ENCODE measurements at regions not wholly inside any gene's neighbourhood (a gene's known extent, or its start where the extent isn't known, plus 50 kb on each side); places are given as distances from the start of the nearest gene placed in this dataset.

- DNase-seq: no peak
Observed at GRCh38 chr3:163927521-163927920, 1150.8 kb downstream of the SI start.

- no peak for DNase-seq
Observed at GRCh38 chr3:163924600-163924999, 1153.7 kb downstream of the SI start.

- DNase-seq: no peak
Observed at GRCh38 chr3:163919154-163919553, 1159.1 kb downstream of the SI start.

GRCh38 chr3:163916596-163917560 is 1161.4 kb downstream of the SI start:
- DNase-seq: peak; percentile 4

- no peak for DNase-seq
Observed at GRCh38 chr3:163915280-163915679, 1163.0 kb downstream of the SI start.

- DNase-seq: no peak
Observed at GRCh38 chr3:163914567-163914966, 1163.7 kb downstream of the SI start.

GRCh38 chr3:163891771-163892170 is 1186.5 kb downstream of the SI start:
- no peak for DNase-seq

- no peak for DNase-seq
Observed at GRCh38 chr3:163890661-163891060, 1187.6 kb downstream of the SI start.

- no peak for DNase-seq
Observed at GRCh38 chr3:163879172-163879571, 1199.1 kb downstream of the SI start.

GRCh38 chr3:163878396-163878795 is 1199.9 kb downstream of the SI start:
- DNase-seq: no peak

- DNase-seq: no peak
Observed at GRCh38 chr3:163877805-163878204, 1200.5 kb downstream of the SI start.

- no peak for DNase-seq
Observed at GRCh38 chr3:163863146-163863545, 1215.2 kb downstream of the SI start.

- DNase-seq: no peak
Observed at GRCh38 chr3:163852233-163852632, 1226.1 kb downstream of the SI start.

GRCh38 chr3:163838769-163839168 is 1239.5 kb downstream of the SI start:
- DNase-seq: no peak

GRCh38 chr3:163832547-163832946 is 1245.7 kb downstream of the SI start:
- no peak for DNase-seq

- no peak for DNase-seq
Observed at GRCh38 chr3:163821841-163822240, 1256.5 kb downstream of the SI start.

- no peak for DNase-seq
Observed at GRCh38 chr3:163817015-163817414, 1261.3 kb downstream of the SI start.

GRCh38 chr3:163813935-163814334 is 1264.4 kb downstream of the SI start:
- DNase-seq: no peak

- no peak for DNase-seq
Observed at GRCh38 chr3:163812006-163812405, 1266.3 kb downstream of the SI start.

GRCh38 chr3:163809540-163809993 is 1268.7 kb downstream of the SI start:
- no peak for DNase-seq

GRCh38 chr3:163786416-163786815 is 1291.9 kb downstream of the SI start:
- no peak for DNase-seq

GRCh38 chr3:163785693-163786092 is 1292.6 kb downstream of the SI start:
- no peak for DNase-seq

- DNase-seq: no peak
Observed at GRCh38 chr3:163779396-163780344, 1298.6 kb downstream of the SI start.

GRCh38 chr3:163776743-163777142 is 1301.6 kb downstream of the SI start:
- no peak for DNase-seq

All from hematopoietic multipotent progenitor cell treated with erythropoietin and hydrocortisone succinate and interleukin-3 and kit ligand, for 6 days (in vitro differentiated cells).